B cell (primary cell): ENCODE measurements at regions not wholly inside any gene's neighbourhood (a gene's known extent, or its start where the extent isn't known, plus 50 kb on each side); places are given as distances from the start of the nearest gene placed in this dataset.

Experiments
- ATAC-seq: fragments of 200-7000 bp; cut with Tn5 transposase; one replicate; pipeline ENCODE4 v1.10.0; 2021; ENCODE audit warnings: low read depth, mild to moderate bottlenecking, moderate number of reproducible peaks, moderate library complexity
- CTCF ChIA-PET: fragments of 350-600 bp; sonication (Branson Sonifier 250); formaldehyde crosslinking; loops from one replicate; lab custom pipeline; 2021; ENCODE audit warnings: antibody characterized with exemption, inconsistent platforms; lab: Charles Lee
- POLR2A ChIA-PET: fragments of 350-600 bp; sonication (Branson Sonifier 250); formaldehyde crosslinking; loops from one replicate; lab custom pipeline; 2021; ENCODE audit warnings: antibody characterized with exemption; lab: Charles Lee
- DNase-seq: peaks from one replicate; pipeline ENCODE4 v3.0.0; 2013
- H2AFZ ChIP-seq: 2 replicates; pipeline ENCODE4 v1.6.1; 2012; ENCODE audit warnings: mild to moderate bottlenecking, low read depth, low read length; ENCODE audit not compliant: insufficient read depth, poor library complexity, severe bottlenecking
- H3K27ac ChIP-seq, 2 donors: 1 replicate in 1 of 2; 2 replicates in 1 of 2; pipeline ENCODE4 v1.5.1; 2012 to 2013; ENCODE audit warnings: low read length in 2 of 2, mild to moderate bottlenecking in 2 of 2, moderate library complexity in 1 of 2
- H3K27me3 ChIP-seq, 4 experiments: fragments of 200-600 bp in 1 of 4; sonication (generic) in 1 of 4; replicated peaks in 1 of 4; 1 replicate in 2 of 4; 2 replicates in 2 of 4; pipeline versions ENCODE4 v1.6.1 to v1.7.0; 2013 to 2016; ENCODE audit warnings: low read length in 3 of 4, mild to moderate bottlenecking in 2 of 4, mixed read lengths in 1 of 4, moderate library complexity in 1 of 4; ENCODE audit not compliant: insufficient read depth in 4 of 4, control insufficient read depth in 3 of 4; ENCODE audit errors: control extremely low read depth in 1 of 4
- H3K36me3 ChIP-seq, 2 experiments: replicated peaks in 1 of 2; 1 replicate in 1 of 2; 2 replicates in 1 of 2; pipeline versions ENCODE4 v1.6.1 to v1.7.1; 2013; ENCODE audit warnings: low read length in 1 of 2; ENCODE audit not compliant: insufficient read depth in 2 of 2, control insufficient read depth in 1 of 2; ENCODE audit errors: control extremely low read depth in 1 of 2, extremely low read depth in 1 of 2
- H3K4me1 ChIP-seq, 2 donors: fragments of 200-600 bp in 1 of 2; sonication (generic) in 1 of 2; 1 replicate in 1 of 2; 2 replicates in 1 of 2; pipeline versions ENCODE4 v1.5.1 to v1.6.1; 2013 to 2017; ENCODE audit warnings: low read length in 2 of 2; ENCODE audit not compliant: control insufficient read depth in 2 of 2, insufficient read depth in 2 of 2
- H3K4me2 ChIP-seq: replicated peaks from 2 replicates; pipeline ENCODE3; 2012; ENCODE audit warnings: mild to moderate bottlenecking, low read depth, low read length; ENCODE audit not compliant: poor library complexity, severe bottlenecking
- H3K4me3 ChIP-seq, 5 experiments: fragments of 200-600 bp in 1 of 5; sonication (generic) in 1 of 5; 1 replicate in 3 of 5; 2 replicates in 2 of 5; pipeline versions ENCODE4 v1.5.1 to v1.7.0; 2011 to 2016; ENCODE audit warnings: low read length in 4 of 5, mild to moderate bottlenecking in 4 of 5, low read depth in 2 of 5, control low read depth in 1 of 5, moderate library complexity in 1 of 5; ENCODE audit not compliant: insufficient read depth in 1 of 5; ENCODE audit errors: control extremely low read depth in 1 of 5, extremely low read depth in 1 of 5
- H3K79me2 ChIP-seq: fragments of 200-600 bp; sonication (generic); one replicate; pipeline ENCODE4 v1.6.0; 2016; ENCODE audit warnings: low read length; ENCODE audit not compliant: control insufficient read depth, insufficient read depth
- H3K9ac ChIP-seq: fragments of 200-600 bp; sonication (generic); 2 replicates; pipeline ENCODE4 v1.6.1; 2017; ENCODE audit warnings: mild to moderate bottlenecking, low read length, moderate library complexity
- H3K9me3 ChIP-seq, 3 donors: one replicate each; pipeline versions ENCODE4 v1.6.1 to v1.7.1; 2013; ENCODE audit warnings: low read length in 2 of 3; ENCODE audit not compliant: control insufficient read depth in 2 of 3, insufficient read depth in 1 of 3; ENCODE audit errors: control extremely low read depth in 1 of 3
- H4K20me1 ChIP-seq: 2 replicates; pipeline ENCODE4 v1.6.0; 2012; ENCODE audit warnings: mild to moderate bottlenecking, low read length; ENCODE audit not compliant: insufficient read depth, control insufficient read depth, poor library complexity, severe bottlenecking
- H3K27ac Mint-ChIP-seq: one replicate; pipeline ENCODE4 v1.8.0; 2021; ENCODE audit warnings: mixed read lengths
- H3K27me3 Mint-ChIP-seq: one replicate; pipeline ENCODE4 v1.8.0; 2021; ENCODE audit warnings: mixed read lengths
- H3K4me1 Mint-ChIP-seq: one replicate; pipeline ENCODE4 v1.8.0; 2021; ENCODE audit warnings: mixed read lengths
- H3K4me3 Mint-ChIP-seq: one replicate; pipeline ENCODE4 v1.8.0; 2021; ENCODE audit warnings: mixed read lengths
- H3K9me3 Mint-ChIP-seq: one replicate; pipeline ENCODE4 v1.8.0; 2022; ENCODE audit warnings: mixed read lengths; ENCODE audit not compliant: insufficient read depth
- CTCF ChIP-seq: fragments of 200-600 bp; IDR thresholded peaks from one replicate; pipeline ENCODE4 v1.8.0; 2022; ENCODE audit warnings: antibody characterized with exemption, mild to moderate bottlenecking
- EZH2 ChIP-seq: IDR thresholded peaks from 2 replicates; pipeline ENCODE4 v1.6.1; 2012; ENCODE audit warnings: borderline replicate concordance, low read depth, mild to moderate bottlenecking, moderate library complexity, low read length; ENCODE audit not compliant: insufficient read depth, poor library complexity, severe bottlenecking
- WGBS: methylation state at CpG from one replicate; pipeline ENCODE4 v1.1.5; 2013; ENCODE audit warnings: missing lambda C conversion rate; ENCODE audit not compliant: insufficient coverage; 5-methylcytosine and 5-hydroxymethylcytosine counted together
- intact Hi-C: fragments of 100-400 bp; cut with micrococcal nuclease; formaldehyde crosslinking; loops from one replicate; pipeline ENCODE4 v1.10.0; 2022

GRCh38 chr3:30263925-30264313 is 342.5 kb upstream of the TGFBR2 start:
- intact Hi-C loops: no loop called here
- peak overlapping the region; percentile 34 for H3K27ac Mint-ChIP-seq

GRCh38 chr3:30266524-30266923 is 339.9 kb upstream of the TGFBR2 start:
- no peak overlapping the region for H3K27ac Mint-ChIP-seq
- H3K9me3 Mint-ChIP-seq: no peaks in the 10 kb centered on the region
- DNase-seq: no peak
- Histone ChIP-seq H3K79me2 (no peaks in the 10 kb centered on the region), H3K36me3 (no peaks in the 10 kb centered on the region), H2AFZ (no peak overlapping the region), H3K27me3 (no peaks in the 10 kb centered on the region), H4K20me1 (no peaks in the 10 kb centered on the region), H3K4me1 (peaks cover 20% of the 10 kb centered on the region in 2 donors), H3K27ac (no peak overlapping the region), H3K9ac (no peak overlapping the region), H3K4me3 (no peak overlapping the region), H3K9me3 (peaks cover 0 to 10% (median 0%) of the 10 kb centered on the region in 3 donors), H3K4me2 (no peak overlapping the region)
- no peak overlapping the region for H3K4me3 Mint-ChIP-seq
- ATAC-seq: no peak
- 100% methylated on average over 1 of the region's 2 CpGs for WGBS
- CTCF ChIA-PET: interaction anchor here (0.6 to 1.1 kb wide), 2 partner anchors 9 to 1502 kb away, joined by 4 read pairs; no protein-coding TSS in a partner anchor
- peaks cover 25% of the 10 kb centered on the region for H3K4me1 Mint-ChIP-seq
- TF ChIP-seq CTCF: no peak
- intact Hi-C loops: loop anchor here (5.0 kb wide), 2 partner anchors 51 to 236 kb away; no protein-coding TSS in a partner anchor
- POLR2A ChIA-PET: no interaction called here
- H3K27me3 Mint-ChIP-seq: no peaks in the 10 kb centered on the region

More at GRCh38 chr3:30263925-30264313, 342.5 kb upstream of the TGFBR2 start:
- peaks cover 8 to 10% of the 10 kb centered on the region in 2 donors for H3K4me1 ChIP-seq
- DNase-seq (no peak), ATAC-seq (no peak)
- Mint-ChIP-seq H3K9me3 (no peaks in the 10 kb centered on the region), H3K4me3 (no peak overlapping the region), H3K27me3 (no peaks in the 10 kb centered on the region), H3K4me1 (peaks cover 15% of the 10 kb centered on the region)
- 90% methylated on average over 4 of the region's 4 CpGs for WGBS
- no peaks in the 10 kb centered on the region for H3K36me3 ChIP-seq
- peaks cover 0 to 10% (median 0%) of the 10 kb centered on the region in 3 donors for H3K9me3 ChIP-seq
- H4K20me1 ChIP-seq: no peaks in the 10 kb centered on the region
- CTCF ChIA-PET: interaction anchor here (1.1 to 1.9 kb wide), 4 partner anchors 13 to 429 kb away, joined by 4 to 5 read pairs (median 5); no protein-coding TSS in a partner anchor
- no peak overlapping the region for H3K4me2 ChIP-seq
- H3K9ac ChIP-seq: no peak overlapping the region
- POLR2A ChIA-PET: no interaction called here
- H3K27ac ChIP-seq: no peak overlapping the region
- no peak overlapping the region for H3K4me3 ChIP-seq
- no peaks in the 10 kb centered on the region for H3K79me2 ChIP-seq
- TF ChIP-seq EZH2 (no peak), CTCF (peak; percentile 12)
- H3K27me3 ChIP-seq: no peaks in the 10 kb centered on the region
- H2AFZ ChIP-seq: no peak overlapping the region
